ENCODE measurements at regions not wholly inside any gene's neighbourhood (a gene's known extent, or its start where the extent isn't known, plus 50 kb on each side); places are given as distances from the start of the nearest gene placed in this dataset.

DNA sequence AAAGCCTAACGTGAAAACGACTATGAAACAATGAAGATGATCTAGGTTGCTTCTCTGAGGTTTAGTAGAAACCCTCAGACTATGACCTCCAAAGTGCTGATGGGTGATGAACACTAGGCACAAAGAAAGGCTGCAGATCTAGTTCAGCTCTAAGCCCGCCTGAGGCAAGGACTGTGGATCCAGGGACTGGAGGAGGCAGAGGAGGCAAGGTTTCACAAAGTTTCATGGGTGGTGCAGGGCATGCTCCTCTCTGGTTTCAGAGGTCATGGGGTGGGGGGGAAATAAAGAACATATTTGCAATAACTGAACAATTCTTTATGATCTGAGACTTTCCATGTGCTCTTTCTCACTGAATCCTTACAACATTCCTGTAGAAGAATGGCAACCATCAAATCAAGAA, 679.2 kb downstream of the NTRK3 start:
- TF ChIP-seq SIN3A (IDR thresholded peaks at IDR 0.05; ENCODE audit: borderline replicate concordance, insufficient read depth, low read depth, low read length) (no peak), POLR2AphosphoS5 (IDR thresholded peaks at IDR 0.05; ENCODE audit: low read depth, low read length) (no peak)
- TF ChIP-seq, protein P1, sequence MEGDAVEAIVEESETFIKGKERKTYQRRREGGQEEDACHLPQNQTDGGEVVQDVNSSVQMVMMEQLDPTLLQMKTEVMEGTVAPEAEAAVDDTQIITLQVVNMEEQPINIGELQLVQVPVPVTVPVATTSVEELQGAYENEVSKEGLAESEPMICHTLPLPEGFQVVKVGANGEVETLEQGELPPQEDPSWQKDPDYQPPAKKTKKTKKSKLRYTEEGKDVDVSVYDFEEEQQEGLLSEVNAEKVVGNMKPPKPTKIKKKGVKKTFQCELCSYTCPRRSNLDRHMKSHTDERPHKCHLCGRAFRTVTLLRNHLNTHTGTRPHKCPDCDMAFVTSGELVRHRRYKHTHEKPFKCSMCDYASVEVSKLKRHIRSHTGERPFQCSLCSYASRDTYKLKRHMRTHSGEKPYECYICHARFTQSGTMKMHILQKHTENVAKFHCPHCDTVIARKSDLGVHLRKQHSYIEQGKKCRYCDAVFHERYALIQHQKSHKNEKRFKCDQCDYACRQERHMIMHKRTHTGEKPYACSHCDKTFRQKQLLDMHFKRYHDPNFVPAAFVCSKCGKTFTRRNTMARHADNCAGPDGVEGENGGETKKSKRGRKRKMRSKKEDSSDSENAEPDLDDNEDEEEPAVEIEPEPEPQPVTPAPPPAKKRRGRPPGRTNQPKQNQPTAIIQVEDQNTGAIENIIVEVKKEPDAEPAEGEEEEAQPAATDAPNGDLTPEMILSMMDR (IDR thresholded peaks at IDR 0.05), result no peak
